ENCODE measurements at regions not wholly inside any gene's neighbourhood (a gene's known extent, or its start where the extent isn't known, plus 50 kb on each side); places are given as distances from the start of the nearest gene placed in this dataset.

- TF ChIP-seq POLR2A (IDR thresholded peaks at IDR 0.05; ENCODE audit: low read depth, low read length) = no peak
- no peak for TF ChIP-seq CTCF (IDR thresholded peaks at IDR 0.05; ENCODE audit: extremely low read depth in 1 of 2, insufficient read depth in 1 of 2, low read depth in 1 of 2, low read length in 2 of 2)
- no peak for TF ChIP-seq JUN (IDR thresholded peaks at IDR 0.05; ENCODE audit: borderline replicate concordance, insufficient read depth, insufficient read length, low read depth)
- TF ChIP-seq EZH2 (IDR thresholded peaks at IDR 0.05; ENCODE audit: borderline replicate concordance, low read depth, low read length, severe bottlenecking) = no peak
- TF ChIP-seq POLR2AphosphoS5 (IDR thresholded peaks at IDR 0.05; ENCODE audit: insufficient read depth, low read depth, low read length) = no peak
- no peak for TF ChIP-seq FOS (IDR thresholded peaks at IDR 0.05; ENCODE audit: borderline replicate concordance, insufficient read depth, low read length)
- no peak for TF ChIP-seq MYC (IDR thresholded peaks at IDR 0.05; ENCODE audit: low read depth, low read length)
Measured at GRCh38 chr2:196242131-196242620, 70.8 kb upstream of the STK17B start.

Data from endothelial cell of umbilical vein (primary cell).